ENCODE measurements at regions not wholly inside any gene's neighbourhood (a gene's known extent, or its start where the extent isn't known, plus 50 kb on each side); places are given as distances from the start of the nearest gene placed in this dataset.

GRCh38 chr1:4318720-4319119, 335.7 kb upstream of the AJAP1 start:
- POLR2A ChIA-PET, result no interaction called here
- Mint-ChIP-seq H3K36me3 (no peaks in the 10 kb centered on the region), H3K27ac (no peak overlapping the region), H3K4me1 (no peaks in the 10 kb centered on the region), H3K4me3 (no peak overlapping the region), H3K9me3 (peaks cover 9% of the 10 kb centered on the region), H3K27me3 (no peaks in the 10 kb centered on the region)
- no peak for DNase-seq
- no peak for ATAC-seq (ENCODE audit: low read depth)

GRCh38 chr1:4319496-4319895, 334.9 kb upstream of the AJAP1 start:
- Mint-ChIP-seq H3K9me3 (peaks cover 8% of the 10 kb centered on the region), H3K27ac (no peak overlapping the region), H3K4me3 (no peak overlapping the region), H3K36me3 (no peaks in the 10 kb centered on the region), H3K27me3 (no peaks in the 10 kb centered on the region), H3K4me1 (no peaks in the 10 kb centered on the region)
- ATAC-seq (ENCODE audit: low read depth) (no peak), DNase-seq (no peak)
- POLR2A ChIA-PET, result no interaction called here

- Mint-ChIP-seq H3K9me3 (no peaks in the 10 kb centered on the region), H3K4me1 (no peaks in the 10 kb centered on the region), H3K27ac (no peak overlapping the region), H3K36me3 (no peaks in the 10 kb centered on the region), H3K4me3 (no peak overlapping the region), H3K27me3 (no peaks in the 10 kb centered on the region)
- no peak for ATAC-seq (ENCODE audit: low read depth)
- POLR2A ChIA-PET, result no interaction called here
- DNase-seq, result no peak
These were observed 331.5 kb upstream of the AJAP1 start for GRCh38 chr1:4322881-4323280.

DNA sequence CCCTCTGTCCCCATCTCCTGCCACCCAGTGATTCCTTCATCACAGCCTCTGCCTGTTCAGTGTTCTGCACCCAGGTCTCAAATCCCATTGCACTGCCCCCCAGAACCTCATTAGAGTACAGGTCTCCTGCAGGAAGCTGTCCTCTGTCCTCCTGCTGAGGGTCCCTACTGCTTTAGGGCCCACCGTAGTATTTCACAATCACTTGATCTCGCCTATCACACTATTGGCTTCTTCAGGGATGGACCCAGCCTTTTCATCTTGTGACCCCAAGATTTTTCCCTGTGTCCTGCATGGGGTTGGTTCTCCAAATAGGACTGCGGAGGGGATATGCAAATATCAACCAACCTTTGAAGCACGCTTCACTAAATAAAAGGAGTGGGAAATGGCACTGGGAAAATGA, 331.1 kb upstream of the AJAP1 start:
- DNase-seq, result no peak
- Mint-ChIP-seq H3K9me3 (no peaks in the 10 kb centered on the region), H3K4me3 (no peak overlapping the region), H3K36me3 (no peaks in the 10 kb centered on the region), H3K27me3 (no peaks in the 10 kb centered on the region), H3K4me1 (no peaks in the 10 kb centered on the region), H3K27ac (no peak overlapping the region)
- ATAC-seq (ENCODE audit: low read depth), result no peak
- POLR2A ChIA-PET, result no interaction called here

DNA sequence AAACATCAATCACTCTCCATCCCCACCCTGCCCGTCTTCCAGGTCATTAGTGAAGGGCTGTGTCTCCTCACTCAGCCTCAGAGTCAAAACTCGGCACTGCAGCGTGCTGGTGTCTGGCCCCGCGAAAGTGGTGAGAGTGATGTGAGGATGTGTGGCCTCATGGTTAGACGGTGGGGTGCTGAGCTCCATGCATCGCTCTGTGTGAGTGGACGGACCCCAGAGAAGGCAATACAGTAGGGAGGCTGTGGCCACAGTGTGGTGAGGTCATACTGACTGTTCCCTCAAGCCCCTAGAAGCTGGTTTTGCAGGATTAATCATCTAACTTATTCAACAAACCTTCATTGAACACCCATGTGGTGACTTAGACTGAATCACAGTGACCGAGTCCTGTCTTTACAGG, 329.9 kb upstream of the AJAP1 start:
- ATAC-seq (ENCODE audit: low read depth) (no peak), DNase-seq (no peak)
- Mint-ChIP-seq H3K9me3 (no peaks in the 10 kb centered on the region), H3K36me3 (no peaks in the 10 kb centered on the region), H3K27me3 (no peaks in the 10 kb centered on the region), H3K4me1 (no peaks in the 10 kb centered on the region), H3K27ac (no peak overlapping the region), H3K4me3 (no peak overlapping the region)
- POLR2A ChIA-PET, result no interaction called here

- no peak for ATAC-seq (ENCODE audit: low read depth)
- POLR2A ChIA-PET, result no interaction called here
- H3K27ac Mint-ChIP-seq, result no peak overlapping the region
- no peaks in the 10 kb centered on the region for H3K27me3 Mint-ChIP-seq
- no peaks in the 10 kb centered on the region for H3K4me1 Mint-ChIP-seq
- no peaks in the 10 kb centered on the region for H3K9me3 Mint-ChIP-seq
- no peak overlapping the region for H3K4me3 Mint-ChIP-seq
- no peak for DNase-seq
- H3K36me3 Mint-ChIP-seq, result no peaks in the 10 kb centered on the region
These were observed 327.3 kb upstream of the AJAP1 start for GRCh38 chr1:4327142-4327541.

DNA sequence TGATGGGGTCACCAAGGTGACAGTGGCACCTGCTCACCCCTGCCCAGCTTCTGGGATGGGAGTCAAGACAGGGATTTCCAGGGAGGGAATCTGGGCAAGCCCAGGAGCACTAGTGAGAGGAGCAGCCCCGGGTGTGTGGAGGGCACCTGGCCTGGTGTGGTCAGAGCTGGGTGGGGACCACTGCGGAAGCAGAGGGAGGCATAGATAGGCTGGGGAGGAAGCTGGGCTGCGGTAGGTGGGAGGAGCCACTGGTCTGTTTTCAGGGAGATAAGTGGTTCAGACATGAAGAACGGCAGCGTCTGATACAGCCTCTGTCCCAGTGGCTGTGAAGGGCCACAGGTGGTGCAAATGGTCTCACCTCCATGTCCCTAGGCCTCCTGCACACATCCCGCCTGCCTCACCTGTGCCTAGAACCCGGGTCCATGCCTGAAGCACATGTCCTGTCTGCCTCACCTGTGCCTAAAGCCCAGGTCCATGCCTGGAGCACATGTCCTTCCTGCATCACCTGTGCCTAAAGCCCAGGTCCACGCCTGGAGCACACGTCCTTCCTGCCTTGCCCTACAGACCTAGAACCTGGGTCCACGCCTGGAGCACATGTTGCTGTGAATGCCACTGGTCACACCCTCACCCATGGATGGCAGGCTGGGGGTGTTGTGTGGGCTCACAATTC, 325.9 kb upstream of the AJAP1 start:
- Mint-ChIP-seq H3K27me3 (no peaks in the 10 kb centered on the region), H3K36me3 (no peaks in the 10 kb centered on the region), H3K4me3 (no peak overlapping the region), H3K9me3 (no peaks in the 10 kb centered on the region), H3K27ac (no peak overlapping the region), H3K4me1 (no peaks in the 10 kb centered on the region)
- POLR2A ChIA-PET, result no interaction called here
- DNase-seq (no peak), ATAC-seq (ENCODE audit: low read depth) (no peak)

GRCh38 chr1:4330805-4331766, 323.3 kb upstream of the AJAP1 start:
- no peaks in the 10 kb centered on the region for H3K27me3 Mint-ChIP-seq
- POLR2A ChIA-PET, result no interaction called here
- no peak for ATAC-seq (ENCODE audit: low read depth)
- no peaks in the 10 kb centered on the region for H3K36me3 Mint-ChIP-seq
- H3K27ac Mint-ChIP-seq, result no peak overlapping the region
- DNase-seq, result no peak
- H3K9me3 Mint-ChIP-seq, result no peaks in the 10 kb centered on the region
- no peak overlapping the region for H3K4me3 Mint-ChIP-seq
- no peaks in the 10 kb centered on the region for H3K4me1 Mint-ChIP-seq

DNA sequence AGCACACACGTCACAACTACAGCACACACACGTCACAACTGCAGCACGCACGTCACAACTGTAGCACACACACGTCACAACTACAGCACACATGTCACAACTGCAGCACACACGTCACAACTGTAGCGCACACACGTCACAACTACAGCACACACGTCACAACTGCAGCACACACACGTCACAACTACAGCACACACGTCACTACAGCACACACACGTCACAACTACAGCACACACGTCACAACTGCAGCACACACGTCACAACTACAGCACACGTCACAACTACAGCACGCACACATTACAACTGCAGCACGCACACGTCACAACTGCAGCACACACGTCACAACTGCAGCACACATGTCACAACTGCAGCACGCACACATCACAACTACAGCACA, 322.6 kb upstream of the AJAP1 start:
- no peaks in the 10 kb centered on the region for H3K4me1 Mint-ChIP-seq
- H3K27me3 Mint-ChIP-seq, result no peaks in the 10 kb centered on the region
- no peak overlapping the region for H3K4me3 Mint-ChIP-seq
- no peak overlapping the region for H3K27ac Mint-ChIP-seq
- ATAC-seq (ENCODE audit: low read depth), result no peak
- no peak for DNase-seq
- peaks cover 5% of the 10 kb centered on the region for H3K9me3 Mint-ChIP-seq
- POLR2A ChIA-PET, result no interaction called here
- H3K36me3 Mint-ChIP-seq, result no peaks in the 10 kb centered on the region

DNA sequence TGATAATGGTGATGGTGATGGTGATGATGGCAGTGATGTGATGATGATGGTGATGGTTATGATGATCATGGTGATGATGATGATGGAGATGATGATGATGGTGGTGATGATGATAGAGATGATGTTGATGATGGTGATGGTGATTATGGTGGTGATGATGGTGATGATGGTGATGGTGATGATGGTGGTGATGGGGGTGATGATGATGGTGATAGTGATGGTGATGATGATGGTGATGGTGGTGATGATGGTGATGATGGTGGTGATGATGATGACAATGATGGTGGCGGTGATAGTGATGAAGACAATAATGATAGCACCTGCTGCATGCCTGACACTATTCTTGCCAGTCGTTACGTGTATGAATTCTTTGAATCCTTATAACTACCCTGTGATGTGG, 317.9 kb upstream of the AJAP1 start:
- peaks cover 5% of the 10 kb centered on the region for H3K9me3 Mint-ChIP-seq
- H3K27ac Mint-ChIP-seq, result no peak overlapping the region

DNA sequence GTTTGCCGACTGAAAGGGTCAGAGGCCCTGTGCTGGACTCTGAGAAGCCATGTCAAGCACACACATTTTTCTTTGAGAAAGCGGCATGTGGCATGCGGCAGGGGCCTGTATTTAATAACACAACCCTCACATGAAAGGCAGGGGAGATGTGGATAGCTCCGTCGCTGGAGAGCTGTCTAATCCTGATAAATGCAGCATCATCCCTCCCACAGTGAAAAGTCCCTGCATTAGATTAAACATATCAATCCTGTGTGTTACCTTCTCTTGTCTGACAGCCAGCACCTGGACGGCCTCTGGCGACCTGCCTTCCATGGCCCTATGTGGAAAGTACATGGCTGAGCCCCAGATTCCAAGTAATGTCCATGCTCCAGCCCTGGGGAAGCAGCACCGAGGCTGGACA, 313.0 kb upstream of the AJAP1 start:
- H3K4me1 Mint-ChIP-seq, result no peaks in the 10 kb centered on the region
- H3K4me3 Mint-ChIP-seq, result no peak overlapping the region
- no peak overlapping the region for H3K27ac Mint-ChIP-seq
- peaks cover 2% of the 10 kb centered on the region for H3K9me3 Mint-ChIP-seq
- ATAC-seq (ENCODE audit: low read depth) (no peak), DNase-seq (no peak)
- no peaks in the 10 kb centered on the region for H3K36me3 Mint-ChIP-seq
- H3K27me3 Mint-ChIP-seq, result peaks cover 2% of the 10 kb centered on the region
- POLR2A ChIA-PET, result no interaction called here

More for the DNA sequence above, 317.9 kb upstream of the AJAP1 start:
- H3K4me3 Mint-ChIP-seq, result no peak overlapping the region
- no peak for DNase-seq
- H3K27me3 Mint-ChIP-seq, result peaks cover 2% of the 10 kb centered on the region
- no peaks in the 10 kb centered on the region for H3K36me3 Mint-ChIP-seq
- POLR2A ChIA-PET, result no interaction called here
- H3K4me1 Mint-ChIP-seq, result no peaks in the 10 kb centered on the region
- ATAC-seq (ENCODE audit: low read depth), result no peak

- Mint-ChIP-seq H3K27ac (no peak overlapping the region), H3K9me3 (no peaks in the 10 kb centered on the region), H3K4me1 (no peaks in the 10 kb centered on the region), H3K27me3 (no peaks in the 10 kb centered on the region), H3K36me3 (no peaks in the 10 kb centered on the region), H3K4me3 (no peak overlapping the region)
- DNase-seq, result no peak
- no peak for ATAC-seq (ENCODE audit: low read depth)
- POLR2A ChIA-PET, result no interaction called here
These were observed 310.2 kb upstream of the AJAP1 start for GRCh38 chr1:4344065-4344732.

GRCh38 chr1:4345094-4345493, 309.3 kb upstream of the AJAP1 start:
- POLR2A ChIA-PET, result no interaction called here
- no peaks in the 10 kb centered on the region for H3K36me3 Mint-ChIP-seq
- ATAC-seq (ENCODE audit: low read depth) (no peak), DNase-seq (no peak)
- H3K4me1 Mint-ChIP-seq, result no peaks in the 10 kb centered on the region
- no peak overlapping the region for H3K4me3 Mint-ChIP-seq
- no peak overlapping the region for H3K27ac Mint-ChIP-seq
- H3K27me3 Mint-ChIP-seq, result no peaks in the 10 kb centered on the region
- no peaks in the 10 kb centered on the region for H3K9me3 Mint-ChIP-seq

GRCh38 chr1:4346131-4346530, 308.3 kb upstream of the AJAP1 start:
- Mint-ChIP-seq H3K27me3 (no peaks in the 10 kb centered on the region), H3K27ac (no peak overlapping the region), H3K9me3 (no peaks in the 10 kb centered on the region), H3K4me1 (no peaks in the 10 kb centered on the region), H3K36me3 (no peaks in the 10 kb centered on the region), H3K4me3 (no peak overlapping the region)
- POLR2A ChIA-PET, result no interaction called here
- DNase-seq (no peak), ATAC-seq (ENCODE audit: low read depth) (no peak)

All from activated naive CD8-positive, alpha-beta T cell treated with anti-CD3 and anti-CD28 coated beads, Interleukin-2, amount 10 ng/mL, durations not matched to agents 7 days and 5 days (primary cell).